Stomach (tissue), 8 donors: ENCODE measurements at regions not wholly inside any gene's neighbourhood (a gene's known extent, or its start where the extent isn't known, plus 50 kb on each side); places are given as distances from the start of the nearest gene placed in this dataset.
A peak's percentile ranks its signal among the peaks of the same experiment; 100 is the strongest.

Experiments used
- DNase-seq, 2 donors: peaks; one replicate each; pipeline versions ENCODE4 v3.0.0 to v3.0.0-alpha.2; 2013 to 2019
- H3K27ac ChIP-seq, 5 donors: fragments of 200-600 bp in 4 of 5; sonication (generic) in 4 of 5; one replicate each; pipeline ENCODE4 v1.5.1; 2013 to 2019; ENCODE audit warnings: mild to moderate bottlenecking in 1 of 5, moderate library complexity in 1 of 5
- H3K27me3 ChIP-seq, 3 donors: fragments of 200-600 bp; sonication (generic); one replicate each; pipeline ENCODE4 v1.5.1; 2017 to 2019; ENCODE audit warnings: mixed run types in 1 of 3
- H3K36me3 ChIP-seq, 4 donors: fragments of 200-600 bp; sonication (generic); 1 replicate in 3 of 4; 2 replicates in 1 of 4; pipeline ENCODE4 v1.5.1; 2016 to 2019
- H3K4me1 ChIP-seq, 4 donors: fragments of 200-600 bp; sonication (generic); one replicate each; pipeline ENCODE4 v1.5.1; 2016 to 2019
- H3K4me3 ChIP-seq, 4 donors: fragments of 200-600 bp; sonication (generic) in 3 of 4; one replicate each; pipeline ENCODE4 v1.5.1; 2016 to 2019; ENCODE audit warnings: mild to moderate bottlenecking in 1 of 4
- H3K9me3 ChIP-seq, 4 donors: fragments of 200-600 bp; sonication (generic); one replicate each; pipeline ENCODE4 v1.5.1; 2016 to 2019
- EP300 ChIP-seq: sonication (generic); formaldehyde crosslinking; IDR thresholded peaks from one replicate; pipeline ENCODE4 v1.6.1; 2017; ENCODE audit warnings: antibody characterized with exemption
- POLR2A ChIP-seq, 4 donors: fragments of 450-650 bp; IDR thresholded peaks; one replicate each; pipeline ENCODE4 v1.6.1; 2016; ENCODE audit warnings: antibody characterized with exemption in 4 of 4, control low read depth in 2 of 4, mild to moderate bottlenecking in 1 of 4, moderate library complexity in 1 of 4
- POLR2AphosphoS5 ChIP-seq, 3 donors: sonication (generic); formaldehyde crosslinking; IDR thresholded peaks; one replicate each; pipeline ENCODE4 v1.6.1; 2016; ENCODE audit warnings: antibody characterized with exemption in 3 of 3
- WGBS, 5 donors: extraction: QIAGEN DNeasy Blood & Tissue Kit in 3 of 5; methylation state at CpG; one replicate each; pipeline versions ENCODE4 v1.1.5 to v1.1.7; 2013 to 2018; 5-methylcytosine and 5-hydroxymethylcytosine counted together
- intact Hi-C: fragments of 100-400 bp; cut with DNase I; formaldehyde crosslinking; loops from one replicate; pipeline ENCODE4 v1.15.1; 2023; ENCODE audit warnings: low total_unique reads
- TF ChIP-seq, protein P1 (sequence below), 7 experiments: fragments of 450-650 bp in 4 of 7; fragments of 200-600 bp in 3 of 7; sonication (generic) in 3 of 7; IDR thresholded peaks; one replicate each; pipeline ENCODE4 v1.5.1; 2016 to 2019; ENCODE audit warnings: antibody characterized with exemption in 7 of 7, control low read depth in 2 of 7, mild to moderate bottlenecking in 1 of 7
- donor health status: healthy with polysubstance abuse.
- donor health status: Bipolar disorder and iron deficiency.
- donor health status: healthy.

DNA sequence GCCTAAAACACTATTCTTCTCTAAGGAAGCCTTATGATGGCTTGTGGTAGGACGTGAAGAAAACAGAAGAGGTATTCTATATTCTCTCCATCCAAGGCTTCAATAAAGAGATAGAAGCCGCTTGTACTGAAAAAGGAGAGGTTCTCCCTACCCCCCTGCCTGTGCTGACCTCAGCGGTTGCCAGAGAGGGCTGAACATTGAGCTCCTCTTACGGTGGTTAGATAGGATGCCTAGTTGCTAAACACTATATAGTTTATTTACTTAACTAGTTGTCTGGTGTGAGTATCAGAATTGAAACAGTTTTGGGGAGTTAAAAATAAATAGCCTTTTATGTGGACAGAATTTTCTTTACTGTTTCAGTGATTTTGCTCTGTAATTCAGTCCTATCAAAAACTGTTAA lies 112.2 kb downstream of the TFPI2 start:
- H3K4me3 ChIP-seq: no peak overlapping the region
- 72 to 84% (median 78%) methylated on average over 4 of the region's 4 CpGs for WGBS, 5 donors

DNA sequence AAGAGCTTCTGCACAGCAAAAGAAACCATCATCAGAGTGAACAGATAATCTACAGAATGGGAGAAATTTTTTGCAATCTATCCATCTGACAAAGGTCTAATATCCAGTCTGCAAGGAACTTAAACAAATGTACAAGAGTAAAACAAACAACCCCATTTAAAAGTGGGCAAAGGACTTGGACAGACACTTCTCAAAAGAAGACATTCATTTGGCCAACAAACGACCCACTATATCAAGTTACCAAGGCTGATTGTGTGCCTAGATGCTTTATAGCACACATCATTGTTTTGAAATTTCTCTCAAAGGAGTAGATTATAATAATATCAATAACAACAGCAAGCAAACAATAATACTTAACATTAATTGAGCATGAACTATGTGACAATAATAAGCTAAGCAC lies 117.1 kb downstream of the TFPI2 start:
- Histone ChIP-seq H3K4me3 (no peak overlapping the region), H3K27ac (no peak overlapping the region), H3K4me1 (no peaks in the 10 kb centered on the region), H3K27me3 (no peaks in the 10 kb centered on the region), H3K36me3 (no peaks in the 10 kb centered on the region), H3K9me3 (no peaks in the 10 kb centered on the region)
- intact Hi-C loops: no loop called here
- TF ChIP-seq POLR2A (IDR thresholded peaks at IDR 0.05): no peak
- TF ChIP-seq POLR2AphosphoS5 (IDR thresholded peaks at IDR 0.05): no peak
- TF ChIP-seq, protein P1, sequence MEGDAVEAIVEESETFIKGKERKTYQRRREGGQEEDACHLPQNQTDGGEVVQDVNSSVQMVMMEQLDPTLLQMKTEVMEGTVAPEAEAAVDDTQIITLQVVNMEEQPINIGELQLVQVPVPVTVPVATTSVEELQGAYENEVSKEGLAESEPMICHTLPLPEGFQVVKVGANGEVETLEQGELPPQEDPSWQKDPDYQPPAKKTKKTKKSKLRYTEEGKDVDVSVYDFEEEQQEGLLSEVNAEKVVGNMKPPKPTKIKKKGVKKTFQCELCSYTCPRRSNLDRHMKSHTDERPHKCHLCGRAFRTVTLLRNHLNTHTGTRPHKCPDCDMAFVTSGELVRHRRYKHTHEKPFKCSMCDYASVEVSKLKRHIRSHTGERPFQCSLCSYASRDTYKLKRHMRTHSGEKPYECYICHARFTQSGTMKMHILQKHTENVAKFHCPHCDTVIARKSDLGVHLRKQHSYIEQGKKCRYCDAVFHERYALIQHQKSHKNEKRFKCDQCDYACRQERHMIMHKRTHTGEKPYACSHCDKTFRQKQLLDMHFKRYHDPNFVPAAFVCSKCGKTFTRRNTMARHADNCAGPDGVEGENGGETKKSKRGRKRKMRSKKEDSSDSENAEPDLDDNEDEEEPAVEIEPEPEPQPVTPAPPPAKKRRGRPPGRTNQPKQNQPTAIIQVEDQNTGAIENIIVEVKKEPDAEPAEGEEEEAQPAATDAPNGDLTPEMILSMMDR (IDR thresholded peaks at IDR 0.05): no peak
- TF ChIP-seq EP300: no peak
- DNase-seq: no peak
- WGBS, 5 donors: 23 to 46% (median 36%) methylated on average over 1 of the region's 1 CpG

More for the DNA sequence above, 112.2 kb downstream of the TFPI2 start:
- no peaks in the 10 kb centered on the region for H3K27me3 ChIP-seq
- no peaks in the 10 kb centered on the region for H3K36me3 ChIP-seq
- H3K27ac ChIP-seq: no peak overlapping the region
- no peak for DNase-seq
- intact Hi-C loops: no loop called here
- H3K4me1 ChIP-seq: no peaks in the 10 kb centered on the region
- no peaks in the 10 kb centered on the region for H3K9me3 ChIP-seq
- TF ChIP-seq POLR2A (IDR thresholded peaks at IDR 0.05) (no peak), POLR2AphosphoS5 (IDR thresholded peaks at IDR 0.05) (no peak), EP300 (no peak)

DNA sequence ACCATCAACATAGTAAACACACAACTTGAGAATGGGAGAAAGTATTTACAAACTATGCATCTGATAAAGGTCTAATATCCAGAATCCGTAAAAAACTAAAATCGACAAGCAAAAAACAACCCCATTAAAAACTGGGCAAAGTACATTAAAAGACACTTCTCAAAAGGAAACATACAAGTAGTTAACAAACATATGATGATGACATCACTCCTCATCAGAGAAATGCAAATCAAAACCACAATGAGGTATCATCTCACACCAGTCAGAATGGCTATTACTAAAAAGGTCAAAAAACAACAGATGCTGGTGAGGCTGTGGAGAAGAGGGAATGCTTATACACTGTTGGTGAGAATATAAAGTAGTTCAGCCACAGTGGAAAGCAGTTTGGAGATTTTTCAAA lies 125.1 kb downstream of the TFPI2 start:
- Histone ChIP-seq H3K4me3 (no peak overlapping the region), H3K36me3 (no peaks in the 10 kb centered on the region), H3K9me3 (no peaks in the 10 kb centered on the region), H3K4me1 (no peaks in the 10 kb centered on the region), H3K27me3 (no peaks in the 10 kb centered on the region), H3K27ac (no peak overlapping the region)
- TF ChIP-seq, protein P1 (IDR thresholded peaks at IDR 0.05): no peak
- no peak for TF ChIP-seq POLR2AphosphoS5 (IDR thresholded peaks at IDR 0.05)
- TF ChIP-seq POLR2A (IDR thresholded peaks at IDR 0.05): no peak
- no peak for TF ChIP-seq EP300
- intact Hi-C loops: no loop called here
- WGBS, 5 donors: 91 to 96% (median 95%) methylated on average over 2 of the region's 2 CpGs
- DNase-seq: no peak

DNA sequence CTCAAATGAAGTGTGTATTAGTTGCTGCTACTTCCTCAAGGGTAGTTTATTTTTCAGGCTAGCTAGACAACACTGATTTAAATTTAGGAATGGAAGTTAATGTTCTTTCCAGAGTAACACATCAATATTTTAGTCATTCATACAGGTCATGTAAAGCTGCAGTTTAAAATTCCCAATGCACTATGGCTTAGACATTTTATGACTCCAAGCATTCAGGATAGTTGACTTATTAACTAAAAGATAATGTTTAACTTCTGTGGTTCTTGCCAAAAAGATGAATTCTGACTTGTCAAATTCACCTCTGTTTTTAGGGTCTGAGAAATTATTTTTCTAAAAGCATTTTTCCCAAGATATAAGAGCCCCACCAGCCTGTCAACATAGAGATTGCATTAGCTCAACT lies 131.9 kb downstream of the TFPI2 start:
- Histone ChIP-seq H3K4me1 (no peaks in the 10 kb centered on the region), H3K9me3 (no peaks in the 10 kb centered on the region), H3K27ac (no peak overlapping the region), H3K4me3 (no peak overlapping the region), H3K36me3 (no peaks in the 10 kb centered on the region), H3K27me3 (no peaks in the 10 kb centered on the region)
- no peak for TF ChIP-seq EP300
- intact Hi-C loops: no loop called here
- peak in 1 of 2 donors; percentile 1 for DNase-seq

DNA sequence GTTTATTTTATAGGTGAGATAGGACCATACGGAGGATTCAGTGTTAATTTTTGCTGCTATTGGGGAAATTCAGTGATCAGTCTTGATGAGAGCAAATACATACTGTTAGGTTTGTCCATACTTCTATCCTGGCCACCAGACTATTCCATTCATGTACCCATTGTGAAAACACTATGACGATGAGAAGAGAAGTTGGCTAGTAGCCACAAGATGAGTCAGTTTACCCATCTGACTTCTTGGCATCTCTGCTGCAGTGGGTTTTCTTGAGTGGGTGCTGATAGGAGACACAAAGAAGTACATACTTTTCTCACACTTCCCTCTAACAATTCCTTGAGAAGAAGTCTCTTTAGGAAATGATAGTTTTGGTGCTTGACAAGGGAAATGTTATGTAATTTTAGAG lies 133.1 kb downstream of the TFPI2 start:
- DNase-seq: no peak
- WGBS, 5 donors: 81 to 87% (median 86%) methylated on average over 2 of the region's 2 CpGs
- intact Hi-C loops: no loop called here
- no peaks in the 10 kb centered on the region for H3K9me3 ChIP-seq
- TF ChIP-seq, protein P1 (IDR thresholded peaks at IDR 0.05): no peak
- TF ChIP-seq EP300 (no peak), POLR2A (IDR thresholded peaks at IDR 0.05) (no peak), POLR2AphosphoS5 (IDR thresholded peaks at IDR 0.05) (no peak)
- H3K36me3 ChIP-seq: no peaks in the 10 kb centered on the region
- H3K4me1 ChIP-seq: no peaks in the 10 kb centered on the region
- no peak overlapping the region for H3K27ac ChIP-seq
- H3K27me3 ChIP-seq: no peaks in the 10 kb centered on the region
- no peak overlapping the region for H3K4me3 ChIP-seq
